ENCODE measurements at regions not wholly inside any gene's neighbourhood (a gene's known extent, or its start where the extent isn't known, plus 50 kb on each side); places are given as distances from the start of the nearest gene placed in this dataset.
A peak's percentile ranks its signal among the peaks of the same experiment; 100 is the strongest.
"Not testable (repeated sequence)": the region's sequence is repeated elsewhere in the genome, so short reads cannot be mapped to it uniquely, and the experiment has no call there.

- DNase-seq (ENCODE audit: extremely low read depth, low read depth, low spot score), result not testable (repeated sequence)
Measured at GRCh38 chr4:107332656-107333055, 296.5 kb upstream of the DKK2 start.

DNA sequence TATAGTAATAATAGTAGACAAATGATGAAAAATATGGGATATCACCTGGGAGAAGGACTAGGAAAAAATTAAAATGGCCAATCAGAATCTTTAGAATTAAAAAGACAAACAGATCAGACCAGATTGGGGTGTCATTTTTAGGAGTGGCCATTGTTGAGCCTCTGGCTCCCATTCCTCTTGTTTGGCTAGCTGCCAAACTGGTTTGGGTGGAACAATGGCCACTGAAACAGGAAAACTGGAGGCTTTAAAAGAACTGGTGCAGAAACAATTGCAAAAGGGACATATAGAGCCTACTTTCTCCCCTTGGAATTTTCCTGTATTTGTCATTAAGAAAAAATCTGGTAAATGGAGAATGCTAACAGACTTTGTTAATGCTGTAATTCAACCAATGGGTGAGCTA lies 294.8 kb upstream of the DKK2 start:
- no peak for DNase-seq (ENCODE audit: extremely low read depth, low read depth, low spot score)

DNA sequence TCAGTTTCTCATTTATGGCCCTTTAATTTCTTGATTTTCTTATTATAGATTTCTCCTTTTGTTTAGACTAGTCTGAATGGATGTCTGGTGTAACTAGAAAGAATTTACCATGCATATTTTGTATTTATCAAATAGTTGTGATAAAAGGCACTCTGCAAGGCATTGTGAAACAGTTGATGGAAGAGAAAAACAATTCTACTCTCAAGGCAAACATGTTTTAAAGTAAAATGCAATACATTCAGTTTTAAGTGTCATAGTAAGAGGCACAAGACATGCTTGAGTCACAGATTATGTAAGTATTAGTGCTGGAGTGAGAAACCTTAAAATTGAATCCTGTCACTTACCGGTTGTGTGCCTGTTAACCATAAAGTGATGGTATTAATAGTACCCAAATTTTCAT lies 283.3 kb upstream of the DKK2 start:
- DNase-seq (ENCODE audit: extremely low read depth, low read depth, low spot score), result no peak

DNA sequence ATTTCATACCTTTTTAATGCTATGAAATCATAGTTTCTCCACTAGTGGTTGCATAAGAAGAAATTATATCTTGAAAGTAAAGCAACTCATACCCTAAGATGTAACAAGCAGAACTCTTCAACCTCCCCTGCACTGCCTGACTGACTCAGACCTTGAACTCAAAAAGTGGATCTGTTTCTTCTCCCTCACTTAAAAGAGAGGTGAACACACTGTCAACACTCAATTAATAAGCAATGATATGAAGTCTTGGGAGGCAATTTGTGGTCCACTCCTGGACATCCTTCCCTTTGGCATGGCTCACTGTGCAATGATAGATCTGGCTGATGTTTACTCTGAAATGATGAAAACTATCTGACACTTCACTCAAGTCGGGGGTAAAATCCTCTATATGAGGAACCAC lies 282.0 kb upstream of the DKK2 start:
- no peak for DNase-seq (ENCODE audit: extremely low read depth, low read depth, low spot score)

DNA sequence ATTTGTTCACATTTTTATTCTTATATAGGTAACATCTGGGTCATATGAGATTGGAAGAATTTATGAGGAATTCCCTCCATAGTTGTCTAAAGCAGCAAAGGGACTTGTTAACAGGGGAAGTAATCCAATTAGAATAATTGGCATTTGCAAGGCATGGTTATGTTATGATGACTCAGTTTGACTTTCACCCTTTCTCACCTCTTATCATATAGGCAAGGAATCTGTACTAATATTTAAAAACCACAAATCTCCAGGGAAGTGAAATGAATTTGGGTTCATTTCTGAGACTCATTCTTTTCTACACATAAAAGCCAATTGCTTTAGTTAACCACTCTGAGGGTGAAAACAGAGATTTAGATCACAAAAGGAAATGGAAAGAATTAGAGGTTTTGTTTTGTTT lies 281.5 kb upstream of the DKK2 start:
- DNase-seq (ENCODE audit: extremely low read depth, low read depth, low spot score), result no peak

- DNase-seq (ENCODE audit: extremely low read depth, low read depth, low spot score), result no peak
Measured at GRCh38 chr4:107315584-107315983, 279.5 kb upstream of the DKK2 start.

- no peak for DNase-seq (ENCODE audit: extremely low read depth, low read depth, low spot score)
Measured at GRCh38 chr4:107314156-107314555, 278.0 kb upstream of the DKK2 start.

DNA sequence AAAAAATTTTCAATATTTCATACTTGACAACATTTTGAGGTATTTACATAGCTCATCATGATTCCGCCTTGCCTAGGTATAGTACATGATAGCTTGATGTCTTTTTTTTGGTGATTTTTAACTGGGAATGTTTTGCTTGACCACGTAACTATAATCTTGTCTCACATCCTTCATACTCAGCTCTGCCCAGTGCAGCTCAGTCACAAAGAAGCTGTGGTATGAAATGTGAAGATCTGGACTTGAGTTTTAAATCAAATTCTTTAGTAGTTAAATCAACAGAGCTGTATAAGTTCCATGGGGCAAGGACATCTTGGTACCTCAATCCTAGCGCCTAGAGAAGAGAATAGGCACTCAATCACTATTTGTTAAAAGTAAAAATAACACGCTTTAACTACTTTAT lies 276.3 kb upstream of the DKK2 start:
- DNase-seq (ENCODE audit: extremely low read depth, low read depth, low spot score), result no peak

DNA sequence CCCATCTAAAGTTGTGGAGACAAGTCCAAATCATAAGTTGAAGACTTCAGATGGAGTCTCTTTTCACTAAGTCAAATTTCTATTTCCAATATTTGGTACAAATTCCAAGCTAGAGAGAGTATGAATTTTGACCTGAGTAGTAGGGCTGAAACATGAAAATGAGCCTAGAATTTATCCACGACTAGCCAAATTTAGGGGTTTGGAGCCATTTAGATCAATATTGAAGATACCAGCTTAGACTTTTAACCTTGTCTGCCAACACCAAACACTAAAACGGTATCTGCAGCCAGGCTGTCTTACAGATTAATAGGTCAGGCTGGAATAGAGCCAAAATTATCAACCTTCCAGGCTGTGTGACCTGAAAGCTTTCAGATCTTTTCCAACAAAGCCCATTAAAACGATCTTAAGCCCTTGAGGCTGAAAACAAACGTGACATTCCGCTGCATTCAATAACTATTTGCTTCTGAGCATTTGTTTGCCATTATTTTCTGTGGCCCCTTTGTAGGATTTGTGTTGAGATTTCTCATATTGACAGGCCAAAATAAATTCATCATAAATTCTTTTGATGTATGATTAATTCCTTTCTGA lies 268.7 kb upstream of the DKK2 start:
- no peak for DNase-seq (ENCODE audit: extremely low read depth, low read depth, low spot score)

- no peak for DNase-seq (ENCODE audit: extremely low read depth, low read depth, low spot score)
Measured at GRCh38 chr4:107299646-107300045, 263.5 kb upstream of the DKK2 start.

GRCh38 chr4:107292979-107293378 lies 256.9 kb upstream of the DKK2 start:
- no peak for DNase-seq (ENCODE audit: extremely low read depth, low read depth, low spot score)

- no peak for DNase-seq (ENCODE audit: extremely low read depth, low read depth, low spot score)
Measured at GRCh38 chr4:107283587-107284559, 247.8 kb upstream of the DKK2 start.

DNA sequence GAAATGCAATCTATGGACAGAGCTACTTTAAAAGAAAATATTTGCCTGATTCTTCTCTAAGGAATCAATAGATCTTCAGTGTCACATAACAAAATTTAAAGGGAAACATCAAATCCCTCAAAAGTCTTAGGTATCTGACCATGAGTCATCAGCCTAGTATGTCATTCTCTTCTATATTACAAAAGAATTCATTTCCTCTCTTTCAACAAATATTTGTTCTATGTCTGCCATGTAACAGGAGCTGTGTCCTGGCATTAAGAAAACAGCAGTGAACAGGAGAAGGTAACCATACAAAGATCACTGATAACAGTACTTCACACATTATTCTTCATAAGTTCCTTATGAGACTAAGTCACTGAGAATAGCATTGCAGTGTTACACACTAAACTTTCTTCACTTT lies 243.6 kb upstream of the DKK2 start:
- DNase-seq (ENCODE audit: extremely low read depth, low read depth, low spot score), result peak; percentile 42

GRCh38 chr4:107278791-107279483 lies 242.8 kb upstream of the DKK2 start:
- no peak for DNase-seq (ENCODE audit: extremely low read depth, low read depth, low spot score)

DNA sequence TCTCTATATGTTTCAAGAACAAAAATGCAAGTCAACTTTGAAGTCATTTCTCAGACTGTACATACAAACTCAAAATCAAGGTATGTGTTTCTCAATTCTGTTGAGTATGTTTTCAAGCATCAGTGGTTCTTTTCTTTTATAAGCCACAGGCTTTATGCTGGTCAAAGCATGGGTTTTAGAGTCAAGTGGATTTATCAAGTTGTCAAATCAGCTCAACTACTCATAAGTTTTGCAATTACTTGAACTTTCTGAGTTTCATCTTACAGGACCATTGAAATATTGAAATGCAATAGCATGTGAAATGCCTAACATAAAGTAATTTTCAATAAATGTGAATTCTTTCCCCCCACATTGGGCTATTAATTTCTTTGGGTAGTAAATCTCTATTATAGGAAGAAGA lies 239.9 kb upstream of the DKK2 start:
- no peak for DNase-seq (ENCODE audit: extremely low read depth, low read depth, low spot score)

- DNase-seq (ENCODE audit: extremely low read depth, low read depth, low spot score), result no peak
Measured at GRCh38 chr4:107275225-107275624, 239.1 kb upstream of the DKK2 start.

DNA sequence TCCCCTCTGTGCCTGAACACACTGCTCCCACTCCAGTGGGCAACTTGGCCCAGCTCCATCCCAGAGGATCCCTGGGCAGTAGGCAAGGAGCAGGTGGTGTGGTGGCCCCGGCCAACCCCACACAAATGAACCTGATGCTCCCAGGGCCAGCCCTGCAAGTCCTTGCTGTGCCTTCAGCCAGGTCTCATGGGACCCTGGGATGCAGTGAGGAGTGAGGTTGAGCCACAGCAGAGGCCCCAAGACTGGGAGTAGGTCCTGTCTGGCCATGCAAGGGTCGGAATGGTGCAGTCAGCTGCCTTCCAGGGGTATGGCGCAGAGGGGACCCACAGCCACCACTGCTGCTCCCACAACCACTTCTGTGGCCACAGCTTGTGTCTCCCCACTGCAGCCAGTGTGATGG lies 234.5 kb upstream of the DKK2 start:
- DNase-seq (ENCODE audit: extremely low read depth, low read depth, low spot score), result no peak

DNA sequence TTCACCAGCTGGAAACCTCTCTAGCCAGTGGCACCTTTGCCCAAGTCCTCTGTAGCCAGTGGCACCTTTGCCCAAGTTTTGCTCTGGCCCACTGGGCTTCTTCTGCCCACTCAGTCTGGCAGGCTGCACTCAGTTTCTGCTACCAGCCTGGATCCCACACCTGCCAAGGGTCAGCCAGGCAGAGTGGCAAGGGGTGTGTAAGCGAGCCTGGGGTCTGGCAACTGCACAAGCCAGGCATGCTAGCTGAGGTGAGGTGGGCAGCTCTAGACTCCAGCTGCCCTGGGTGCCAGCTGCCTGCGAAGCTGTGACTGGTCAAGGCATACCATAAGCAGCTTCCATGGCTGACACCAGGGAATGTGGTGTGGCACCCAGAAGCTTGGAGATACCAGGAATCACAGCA lies 233.1 kb upstream of the DKK2 start:
- no peak for DNase-seq (ENCODE audit: extremely low read depth, low read depth, low spot score)

DNA sequence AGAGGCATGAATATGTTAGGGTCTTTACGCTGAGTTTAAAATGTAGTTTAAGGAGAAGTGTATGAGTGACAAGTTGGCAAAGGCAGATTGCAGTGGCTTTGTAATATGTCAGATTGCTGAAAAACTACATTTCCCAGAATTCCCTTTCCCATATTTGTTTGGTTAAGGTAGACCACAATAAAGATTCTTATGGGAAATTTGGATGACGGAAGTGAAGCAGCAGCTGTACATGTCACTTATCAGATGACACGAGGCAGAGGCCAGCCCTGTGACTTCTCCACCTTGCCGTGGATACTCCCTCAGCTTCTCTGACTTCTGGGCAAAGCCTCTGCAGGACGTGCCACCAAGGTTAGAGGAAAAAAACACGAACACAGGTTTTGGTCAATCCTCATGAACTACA lies 229.7 kb upstream of the DKK2 start:
- DNase-seq (ENCODE audit: extremely low read depth, low read depth, low spot score), result no peak

DNA sequence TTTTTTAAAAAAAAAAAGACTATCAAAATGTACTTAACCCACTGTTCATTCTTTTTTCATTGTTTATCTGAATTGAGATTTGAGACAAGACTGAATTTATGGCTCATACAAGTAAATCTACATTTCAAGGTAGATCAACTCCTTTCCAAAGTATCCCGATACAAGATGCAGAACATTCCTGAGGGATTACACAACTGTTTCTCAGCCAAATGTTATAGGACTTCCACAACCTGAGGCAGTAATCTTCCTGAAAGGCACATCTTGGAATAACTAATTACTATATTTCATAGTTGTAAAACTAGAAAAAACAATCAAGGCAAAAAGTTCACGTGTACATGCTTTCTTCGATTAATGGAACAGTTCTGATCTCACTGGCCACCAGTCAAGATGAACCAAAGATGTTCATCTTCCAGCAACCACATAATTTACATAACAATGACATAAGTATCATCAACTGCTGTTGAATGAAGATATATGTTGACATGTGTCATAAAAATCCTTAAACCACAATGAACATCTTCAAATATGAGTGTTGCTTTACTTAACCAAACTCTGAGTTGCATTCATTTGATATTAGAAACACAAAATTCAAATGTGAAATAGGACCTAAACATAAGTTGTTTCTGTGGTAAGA lies 225.2 kb upstream of the DKK2 start:
- no peak for DNase-seq (ENCODE audit: extremely low read depth, low read depth, low spot score)

GRCh38 chr4:107258359-107258758 lies 222.2 kb upstream of the DKK2 start:
- DNase-seq (ENCODE audit: extremely low read depth, low read depth, low spot score), result no peak

Measured in glomerular endothelial cell (primary cell).